ENCODE measurements at regions not wholly inside any gene's neighbourhood (a gene's known extent, or its start where the extent isn't known, plus 50 kb on each side); places are given as distances from the start of the nearest gene placed in this dataset.

DNA sequence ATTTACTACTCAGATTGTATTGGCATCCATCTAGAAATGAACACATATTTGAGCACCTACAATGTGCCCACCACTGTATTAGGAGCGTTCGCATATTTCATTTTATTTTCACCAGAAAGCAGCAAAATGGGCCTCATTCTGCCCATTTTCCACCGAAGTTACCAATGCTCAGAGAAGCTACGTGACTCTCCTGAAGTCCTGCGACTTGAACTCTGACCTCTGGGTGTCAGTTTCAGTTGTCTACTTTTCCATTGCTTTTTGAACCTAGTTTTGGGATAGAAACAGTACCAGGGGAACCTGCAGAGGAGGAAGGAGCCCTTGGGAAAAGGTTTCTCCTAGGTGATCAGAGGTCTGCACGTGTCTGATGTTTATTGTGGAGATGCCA is 139.1 kb upstream of the SDK2 start (continued):
- TF ChIP-seq, protein P1, sequence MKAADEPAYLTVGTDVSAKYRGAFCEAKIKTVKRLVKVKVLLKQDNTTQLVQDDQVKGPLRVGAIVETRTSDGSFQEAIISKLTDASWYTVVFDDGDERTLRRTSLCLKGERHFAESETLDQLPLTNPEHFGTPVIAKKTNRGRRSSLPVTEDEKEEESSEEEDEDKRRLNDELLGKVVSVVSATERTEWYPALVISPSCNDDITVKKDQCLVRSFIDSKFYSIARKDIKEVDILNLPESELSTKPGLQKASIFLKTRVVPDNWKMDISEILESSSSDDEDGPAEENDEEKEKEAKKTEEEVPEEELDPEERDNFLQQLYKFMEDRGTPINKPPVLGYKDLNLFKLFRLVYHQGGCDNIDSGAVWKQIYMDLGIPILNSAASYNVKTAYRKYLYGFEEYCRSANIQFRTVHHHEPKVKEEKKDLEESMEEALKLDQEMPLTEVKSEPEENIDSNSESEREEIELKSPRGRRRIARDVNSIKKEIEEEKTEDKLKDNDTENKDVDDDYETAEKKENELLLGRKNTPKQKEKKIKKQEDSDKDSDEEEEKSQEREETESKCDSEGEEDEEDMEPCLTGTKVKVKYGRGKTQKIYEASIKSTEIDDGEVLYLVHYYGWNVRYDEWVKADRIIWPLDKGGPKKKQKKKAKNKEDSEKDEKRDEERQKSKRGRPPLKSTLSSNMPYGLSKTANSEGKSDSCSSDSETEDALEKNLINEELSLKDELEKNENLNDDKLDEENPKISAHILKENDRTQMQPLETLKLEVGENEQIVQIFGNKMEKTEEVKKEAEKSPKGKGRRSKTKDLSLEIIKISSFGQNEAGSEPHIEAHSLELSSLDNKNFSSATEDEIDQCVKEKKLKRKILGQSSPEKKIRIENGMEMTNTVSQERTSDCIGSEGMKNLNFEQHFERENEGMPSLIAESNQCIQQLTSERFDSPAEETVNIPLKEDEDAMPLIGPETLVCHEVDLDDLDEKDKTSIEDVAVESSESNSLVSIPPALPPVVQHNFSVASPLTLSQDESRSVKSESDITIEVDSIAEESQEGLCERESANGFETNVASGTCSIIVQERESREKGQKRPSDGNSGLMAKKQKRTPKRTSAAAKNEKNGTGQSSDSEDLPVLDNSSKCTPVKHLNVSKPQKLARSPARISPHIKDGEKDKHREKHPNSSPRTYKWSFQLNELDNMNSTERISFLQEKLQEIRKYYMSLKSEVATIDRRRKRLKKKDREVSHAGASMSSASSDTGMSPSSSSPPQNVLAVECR (CRISPR knock-in tag; IDR thresholded peaks at IDR 0.05; ENCODE audit: borderline replicate concordance), result no peak
- TF ChIP-seq PPARG (CRISPR knock-in tag; conservative IDR thresholded peaks at IDR 0.05) (0 out of 2 replicates have a peak, but pooled peaks have one; percentile 42), HDAC1 (CRISPR knock-in tag; IDR thresholded peaks at IDR 0.05) (no peak), DMAP1 (CRISPR knock-in tag; IDR thresholded peaks at IDR 0.05) (no peak), KLF15 (CRISPR knock-in tag; IDR thresholded peaks at IDR 0.05; ENCODE audit: borderline replicate concordance) (no peak), SKI (IDR thresholded peaks at IDR 0.05; ENCODE audit: partially characterized antibody) (no peak), MED8 (CRISPR knock-in tag; IDR thresholded peaks at IDR 0.05; ENCODE audit: insufficient replicate concordance) (no peak), NFRKB (IDR thresholded peaks at IDR 0.05) (no peak), ZNF296 (CRISPR knock-in tag; conservative IDR thresholded peaks at IDR 0.05) (no peak), ZNF232 (CRISPR knock-in tag; IDR thresholded peaks at IDR 0.05; ENCODE audit: borderline replicate concordance) (no peak), POLR2A (IDR thresholded peaks at IDR 0.05; ENCODE audit: insufficient read depth in 1 of 2, low read depth in 2 of 2, low read length in 2 of 2) (no peak), ZNF256 (CRISPR knock-in tag; conservative IDR thresholded peaks at IDR 0.05) (no peak), ZNF83 (CRISPR knock-in tag; IDR thresholded peaks at IDR 0.05; ENCODE audit: borderline replicate concordance) (no peak), IRX3 (CRISPR knock-in tag; IDR thresholded peaks at IDR 0.05; ENCODE audit: borderline replicate concordance, low read depth) (no peak), GPN1 (CRISPR knock-in tag; IDR thresholded peaks at IDR 0.05; ENCODE audit: borderline replicate concordance) (no peak), XBP1 (CRISPR knock-in tag; IDR thresholded peaks at IDR 0.05) (no peak), NFYB (CRISPR knock-in tag; IDR thresholded peaks at IDR 0.05) (no peak), ZNF724P (CRISPR knock-in tag; IDR thresholded peaks at IDR 0.05; ENCODE audit: borderline replicate concordance) (no peak), U2AF2 (IDR thresholded peaks at IDR 0.05; ENCODE audit: low read depth, low read length) (no peak), ISL2 (CRISPR knock-in tag; IDR thresholded peaks at IDR 0.05) (0 out of 2 replicates have a peak, but pooled peaks have one; percentile 28), ZNF788 (CRISPR knock-in tag; IDR thresholded peaks at IDR 0.05; ENCODE audit: borderline replicate concordance) (no peak), CBX5 (CRISPR knock-in tag; IDR thresholded peaks at IDR 0.05; ENCODE audit: borderline replicate concordance) (no peak), POGZ (CRISPR knock-in tag; IDR thresholded peaks at IDR 0.05) (no peak), NFIC (IDR thresholded peaks at IDR 0.05; ENCODE audit: low read length) (no peak)
- TF ChIP-seq, protein P2, sequence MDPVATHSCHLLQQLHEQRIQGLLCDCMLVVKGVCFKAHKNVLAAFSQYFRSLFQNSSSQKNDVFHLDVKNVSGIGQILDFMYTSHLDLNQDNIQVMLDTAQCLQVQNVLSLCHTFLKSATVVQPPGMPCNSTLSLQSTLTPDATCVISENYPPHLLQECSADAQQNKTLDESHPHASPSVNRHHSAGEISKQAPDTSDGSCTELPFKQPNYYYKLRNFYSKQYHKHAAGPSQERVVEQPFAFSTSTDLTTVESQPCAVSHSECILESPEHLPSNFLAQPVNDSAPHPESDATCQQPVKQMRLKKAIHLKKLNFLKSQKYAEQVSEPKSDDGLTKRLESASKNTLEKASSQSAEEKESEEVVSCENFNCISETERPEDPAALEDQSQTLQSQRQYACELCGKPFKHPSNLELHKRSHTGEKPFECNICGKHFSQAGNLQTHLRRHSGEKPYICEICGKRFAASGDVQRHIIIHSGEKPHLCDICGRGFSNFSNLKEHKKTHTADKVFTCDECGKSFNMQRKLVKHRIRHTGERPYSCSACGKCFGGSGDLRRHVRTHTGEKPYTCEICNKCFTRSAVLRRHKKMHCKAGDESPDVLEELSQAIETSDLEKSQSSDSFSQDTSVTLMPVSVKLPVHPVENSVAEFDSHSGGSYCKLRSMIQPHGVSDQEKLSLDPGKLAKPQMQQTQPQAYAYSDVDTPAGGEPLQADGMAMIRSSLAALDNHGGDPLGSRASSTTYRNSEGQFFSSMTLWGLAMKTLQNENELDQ (CRISPR knock-in tag; IDR thresholded peaks at IDR 0.05; ENCODE audit: borderline replicate concordance), result no peak
- TF ChIP-seq, protein P3, sequence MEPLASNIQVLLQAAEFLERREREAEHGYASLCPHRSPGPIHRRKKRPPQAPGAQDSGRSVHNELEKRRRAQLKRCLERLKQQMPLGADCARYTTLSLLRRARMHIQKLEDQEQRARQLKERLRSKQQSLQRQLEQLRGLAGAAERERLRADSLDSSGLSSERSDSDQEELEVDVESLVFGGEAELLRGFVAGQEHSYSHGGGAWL (CRISPR knock-in tag; IDR thresholded peaks at IDR 0.05), result no peak
- TF ChIP-seq, protein P4, sequence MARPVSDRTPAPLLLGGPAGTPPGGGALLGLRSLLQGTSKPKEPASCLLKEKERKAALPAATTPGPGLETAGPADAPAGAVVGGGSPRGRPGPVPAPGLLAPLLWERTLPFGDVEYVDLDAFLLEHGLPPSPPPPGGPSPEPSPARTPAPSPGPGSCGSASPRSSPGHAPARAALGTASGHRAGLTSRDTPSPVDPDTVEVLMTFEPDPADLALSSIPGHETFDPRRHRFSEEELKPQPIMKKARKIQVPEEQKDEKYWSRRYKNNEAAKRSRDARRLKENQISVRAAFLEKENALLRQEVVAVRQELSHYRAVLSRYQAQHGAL (CRISPR knock-in tag; IDR thresholded peaks at IDR 0.05; ENCODE audit: not compliant biosample characterization), result no peak

Measured in HepG2 (cell line).